Activated CD4-positive, alpha-beta T cell treated with anti-CD3 and anti-CD28 coated beads, Interleukin-2, amount 10 ng/mL, durations not matched to agents 7 days and 5 days (primary cell): ENCODE measurements at regions not wholly inside any gene's neighbourhood (a gene's known extent, or its start where the extent isn't known, plus 50 kb on each side); places are given as distances from the start of the nearest gene placed in this dataset.

Experiments used
- CTCF ChIA-PET: fragments of 350-600 bp; sonication (Branson Sonifier 250); formaldehyde crosslinking; loops from one replicate; lab custom pipeline; 2021; ENCODE audit warnings: antibody characterized with exemption; lab: Charles Lee
- POLR2A ChIA-PET: fragments of 350-600 bp; sonication (Branson Sonifier 250); formaldehyde crosslinking; loops from one replicate; lab custom pipeline; 2021; ENCODE audit warnings: antibody characterized with exemption; lab: Charles Lee
- DNase-seq: peaks from one replicate; pipeline ENCODE4 v3.0.0-alpha.2; 2020
- H3K27ac Mint-ChIP-seq: one replicate; pipeline ENCODE4 v1.8.0; 2021; ENCODE audit warnings: mild to moderate bottlenecking, moderate library complexity, mixed read lengths
- H3K27me3 Mint-ChIP-seq: one replicate; pipeline ENCODE4 v1.8.0; 2021; ENCODE audit warnings: mixed read lengths
- H3K36me3 Mint-ChIP-seq: one replicate; pipeline ENCODE4 v1.8.0; 2021; ENCODE audit warnings: low read depth, mixed read lengths
- H3K4me1 Mint-ChIP-seq: one replicate; pipeline ENCODE4 v1.8.0; 2021; ENCODE audit warnings: mixed read lengths
- H3K4me3 Mint-ChIP-seq: one replicate; pipeline ENCODE4 v1.8.0; 2021; ENCODE audit warnings: mild to moderate bottlenecking, moderate library complexity, mixed read lengths
- H3K9me3 Mint-ChIP-seq: one replicate; pipeline ENCODE4 v1.8.0; 2021; ENCODE audit warnings: mixed read lengths

GRCh38 chr5:109917154-109917546 is 227.4 kb downstream of the MAN2A1 start:
- H3K4me1 Mint-ChIP-seq = peaks cover 18% of the 10 kb centered on the region
- POLR2A ChIA-PET = no interaction called here
- no peak overlapping the region for H3K27ac Mint-ChIP-seq
- no peaks in the 10 kb centered on the region for H3K27me3 Mint-ChIP-seq
- H3K9me3 Mint-ChIP-seq = peaks cover 7% of the 10 kb centered on the region
- DNase-seq = no peak
- peaks cover 15% of the 10 kb centered on the region for H3K36me3 Mint-ChIP-seq
- no peak overlapping the region for H3K4me3 Mint-ChIP-seq
- CTCF ChIA-PET = no interaction called here

GRCh38 chr5:109917966-109918365 is 228.2 kb downstream of the MAN2A1 start:
- H3K27ac Mint-ChIP-seq = no peak overlapping the region
- no peak for DNase-seq
- peaks cover 15% of the 10 kb centered on the region for H3K36me3 Mint-ChIP-seq
- H3K9me3 Mint-ChIP-seq = peaks cover 7% of the 10 kb centered on the region
- ChIA-PET CTCF (no interaction called here), POLR2A (no interaction called here)
- peaks cover 23% of the 10 kb centered on the region for H3K4me1 Mint-ChIP-seq
- H3K4me3 Mint-ChIP-seq = no peak overlapping the region
- no peaks in the 10 kb centered on the region for H3K27me3 Mint-ChIP-seq

- peaks cover 15% of the 10 kb centered on the region for H3K36me3 Mint-ChIP-seq
- peak overlapping the region; percentile 91 for H3K27ac Mint-ChIP-seq
- peaks cover 9% of the 10 kb centered on the region for H3K9me3 Mint-ChIP-seq
- POLR2A ChIA-PET = no interaction called here
- H3K4me3 Mint-ChIP-seq = no peak overlapping the region
- no peaks in the 10 kb centered on the region for H3K27me3 Mint-ChIP-seq
- H3K4me1 Mint-ChIP-seq = peaks cover 31% of the 10 kb centered on the region
- no peak for DNase-seq
- CTCF ChIA-PET = no interaction called here
These were observed 231.0 kb downstream of the MAN2A1 start for GRCh38 chr5:109920736-109921135.

GRCh38 chr5:109921735-109922380 is 232.1 kb downstream of the MAN2A1 start:
- Mint-ChIP-seq H3K27ac (peak overlapping the region; percentile 91), H3K27me3 (no peaks in the 10 kb centered on the region), H3K36me3 (peaks cover 15% of the 10 kb centered on the region), H3K4me3 (peak overlapping the region; percentile 30), H3K4me1 (peaks cover 31% of the 10 kb centered on the region), H3K9me3 (peaks cover 9% of the 10 kb centered on the region)
- ChIA-PET CTCF (interaction anchor here (0.7 to 1.0 kb wide), 3 partner anchors 15 to 90 kb away, joined by 3 to 4 read pairs (median 3); no protein-coding TSS in a partner anchor), POLR2A (interaction anchor here (0.5 kb wide), 1 partner anchor 79 kb away, joined by 5 read pairs; no protein-coding TSS in a partner anchor)
- peak; percentile 78 for DNase-seq

GRCh38 chr5:109922381-109922995 is 232.8 kb downstream of the MAN2A1 start:
- POLR2A ChIA-PET = interaction anchor here (0.5 kb wide), 1 partner anchor 78 kb away, joined by 5 read pairs; no protein-coding TSS in a partner anchor
- H3K9me3 Mint-ChIP-seq = peaks cover 9% of the 10 kb centered on the region
- peaks cover 14% of the 10 kb centered on the region for H3K36me3 Mint-ChIP-seq
- CTCF ChIA-PET = interaction anchor here (0.7 to 1.0 kb wide), 3 partner anchors 14 to 89 kb away, joined by 3 to 4 read pairs (median 3); no protein-coding TSS in a partner anchor
- peak overlapping the region; percentile 91 for H3K27ac Mint-ChIP-seq
- peak; percentile 25 for DNase-seq
- H3K4me3 Mint-ChIP-seq = peak overlapping the region; percentile 30
- H3K27me3 Mint-ChIP-seq = no peaks in the 10 kb centered on the region
- H3K4me1 Mint-ChIP-seq = peaks cover 31% of the 10 kb centered on the region

- H3K27me3 Mint-ChIP-seq = no peaks in the 10 kb centered on the region
- ChIA-PET POLR2A (no interaction called here), CTCF (no interaction called here)
- no peak overlapping the region for H3K4me3 Mint-ChIP-seq
- H3K27ac Mint-ChIP-seq = no peak overlapping the region
- no peak for DNase-seq
- H3K4me1 Mint-ChIP-seq = peaks cover 31% of the 10 kb centered on the region
- H3K36me3 Mint-ChIP-seq = peaks cover 9% of the 10 kb centered on the region
- peaks cover 9% of the 10 kb centered on the region for H3K9me3 Mint-ChIP-seq
These were observed 233.5 kb downstream of the MAN2A1 start for GRCh38 chr5:109923205-109923604.

GRCh38 chr5:109924237-109925107 is 234.7 kb downstream of the MAN2A1 start:
- Mint-ChIP-seq H3K27ac (no peak overlapping the region), H3K4me3 (no peak overlapping the region), H3K27me3 (no peaks in the 10 kb centered on the region), H3K4me1 (peaks cover 31% of the 10 kb centered on the region), H3K9me3 (peaks cover 7% of the 10 kb centered on the region), H3K36me3 (peaks cover 3% of the 10 kb centered on the region)
- ChIA-PET CTCF (no interaction called here), POLR2A (no interaction called here)
- no peak for DNase-seq

- Mint-ChIP-seq H3K36me3 (peaks cover 1% of the 10 kb centered on the region), H3K4me3 (no peak overlapping the region), H3K27ac (no peak overlapping the region), H3K4me1 (peaks cover 9% of the 10 kb centered on the region), H3K27me3 (no peaks in the 10 kb centered on the region), H3K9me3 (peaks cover 2% of the 10 kb centered on the region)
- ChIA-PET CTCF (no interaction called here), POLR2A (no interaction called here)
- DNase-seq = no peak
These were observed 237.9 kb downstream of the MAN2A1 start for GRCh38 chr5:109927639-109928038.

- DNase-seq = no peak
- ChIA-PET POLR2A (no interaction called here), CTCF (no interaction called here)
- no peak overlapping the region for H3K27ac Mint-ChIP-seq
- no peak overlapping the region for H3K4me3 Mint-ChIP-seq
- peaks cover 2% of the 10 kb centered on the region for H3K9me3 Mint-ChIP-seq
- peaks cover 1% of the 10 kb centered on the region for H3K36me3 Mint-ChIP-seq
- peaks cover 8% of the 10 kb centered on the region for H3K4me1 Mint-ChIP-seq
- no peaks in the 10 kb centered on the region for H3K27me3 Mint-ChIP-seq
These were observed 238.3 kb downstream of the MAN2A1 start for GRCh38 chr5:109928046-109928445.

GRCh38 chr5:109928811-109929210 is 239.1 kb downstream of the MAN2A1 start:
- no peaks in the 10 kb centered on the region for H3K27me3 Mint-ChIP-seq
- DNase-seq = no peak
- ChIA-PET CTCF (no interaction called here), POLR2A (no interaction called here)
- H3K36me3 Mint-ChIP-seq = peaks cover 1% of the 10 kb centered on the region
- H3K9me3 Mint-ChIP-seq = peaks cover 2% of the 10 kb centered on the region
- peaks cover under 1% of the 10 kb centered on the region for H3K4me1 Mint-ChIP-seq
- H3K27ac Mint-ChIP-seq = no peak overlapping the region
- H3K4me3 Mint-ChIP-seq = no peak overlapping the region

- Mint-ChIP-seq H3K27ac (no peak overlapping the region), H3K4me1 (no peaks in the 10 kb centered on the region), H3K9me3 (peaks cover 2% of the 10 kb centered on the region), H3K36me3 (peaks cover 1% of the 10 kb centered on the region), H3K4me3 (no peak overlapping the region), H3K27me3 (no peaks in the 10 kb centered on the region)
- ChIA-PET CTCF (no interaction called here), POLR2A (no interaction called here)
- DNase-seq = no peak
These were observed 239.6 kb downstream of the MAN2A1 start for GRCh38 chr5:109929376-109929775.

GRCh38 chr5:109929911-109930310 is 240.2 kb downstream of the MAN2A1 start:
- Mint-ChIP-seq H3K27ac (no peak overlapping the region), H3K27me3 (no peaks in the 10 kb centered on the region), H3K4me1 (no peaks in the 10 kb centered on the region), H3K9me3 (peaks cover under 1% of the 10 kb centered on the region), H3K4me3 (no peak overlapping the region), H3K36me3 (peaks cover 1% of the 10 kb centered on the region)
- ChIA-PET POLR2A (no interaction called here), CTCF (no interaction called here)
- DNase-seq = no peak
